GM12864 (cell line): ENCODE measurements at regions not wholly inside any gene's neighbourhood (a gene's known extent, or its start where the extent isn't known, plus 50 kb on each side); places are given as distances from the start of the nearest gene placed in this dataset.
A peak's percentile ranks its signal among the peaks of the same experiment; 100 is the strongest.

Experiments
- DNase-seq: peaks from one replicate; pipeline ENCODE4 v3.0.0-alpha.2; 2011; ENCODE audit warnings: low read depth
- H3K4me3 ChIP-seq: 2 replicates; pipeline ENCODE4 v1.5.1; 2011; ENCODE audit warnings: mild to moderate bottlenecking, low read depth, low read length, control low read depth
- TF ChIP-seq, protein P1 (sequence below): IDR thresholded peaks from 2 replicates; pipeline ENCODE4 v1.5.1; 2011; ENCODE audit warnings: low read depth, mild to moderate bottlenecking, moderate library complexity, low read length, control low read depth, inconsistent platforms; ENCODE audit errors: missing control alignments

DNA sequence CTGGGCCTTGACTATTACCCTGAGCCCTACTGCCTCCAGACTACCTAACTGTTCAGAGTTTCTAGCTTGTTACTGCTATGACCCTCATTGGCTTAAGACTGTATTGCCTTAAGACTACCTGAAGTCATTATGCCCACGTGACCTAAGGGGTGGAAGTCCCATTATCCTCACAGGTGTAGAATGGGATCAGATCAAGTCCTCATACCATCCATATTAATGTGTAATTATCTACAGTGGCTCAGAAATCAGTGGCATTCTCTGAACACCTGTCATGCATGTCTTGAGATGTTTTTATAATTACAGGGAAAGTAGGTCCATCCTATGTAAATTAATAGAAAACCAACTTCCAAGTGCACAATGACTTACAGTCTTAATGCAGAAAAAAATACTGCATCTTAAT lies 124.0 kb upstream of the CDC42EP3 start:
- DNase-seq: no peak
- TF ChIP-seq, protein P1, sequence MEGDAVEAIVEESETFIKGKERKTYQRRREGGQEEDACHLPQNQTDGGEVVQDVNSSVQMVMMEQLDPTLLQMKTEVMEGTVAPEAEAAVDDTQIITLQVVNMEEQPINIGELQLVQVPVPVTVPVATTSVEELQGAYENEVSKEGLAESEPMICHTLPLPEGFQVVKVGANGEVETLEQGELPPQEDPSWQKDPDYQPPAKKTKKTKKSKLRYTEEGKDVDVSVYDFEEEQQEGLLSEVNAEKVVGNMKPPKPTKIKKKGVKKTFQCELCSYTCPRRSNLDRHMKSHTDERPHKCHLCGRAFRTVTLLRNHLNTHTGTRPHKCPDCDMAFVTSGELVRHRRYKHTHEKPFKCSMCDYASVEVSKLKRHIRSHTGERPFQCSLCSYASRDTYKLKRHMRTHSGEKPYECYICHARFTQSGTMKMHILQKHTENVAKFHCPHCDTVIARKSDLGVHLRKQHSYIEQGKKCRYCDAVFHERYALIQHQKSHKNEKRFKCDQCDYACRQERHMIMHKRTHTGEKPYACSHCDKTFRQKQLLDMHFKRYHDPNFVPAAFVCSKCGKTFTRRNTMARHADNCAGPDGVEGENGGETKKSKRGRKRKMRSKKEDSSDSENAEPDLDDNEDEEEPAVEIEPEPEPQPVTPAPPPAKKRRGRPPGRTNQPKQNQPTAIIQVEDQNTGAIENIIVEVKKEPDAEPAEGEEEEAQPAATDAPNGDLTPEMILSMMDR: no peak
- no peak overlapping the region for H3K4me3 ChIP-seq

DNA sequence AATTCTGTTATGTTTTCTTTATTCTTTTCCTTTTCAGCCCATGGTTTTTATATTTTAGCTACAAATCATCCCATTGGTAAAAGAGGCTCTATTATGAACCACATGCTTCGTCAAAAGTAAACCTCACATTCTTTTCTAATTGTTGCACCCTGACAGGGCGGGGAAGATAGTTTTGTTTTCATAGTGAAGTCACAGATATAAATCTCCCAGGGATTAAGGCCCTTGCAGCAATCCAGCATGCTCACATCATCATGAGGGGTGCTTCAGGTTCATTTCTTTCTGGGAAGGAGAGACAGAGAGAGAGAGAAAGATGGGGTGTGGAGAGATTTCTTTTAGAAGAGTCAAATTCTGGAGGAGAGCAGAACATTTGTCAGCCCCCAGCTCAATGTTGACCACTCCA lies 124.5 kb upstream of the CDC42EP3 start:
- no peak for DNase-seq
- TF ChIP-seq, protein P1: no peak
- H3K4me3 ChIP-seq: no peak overlapping the region

DNA sequence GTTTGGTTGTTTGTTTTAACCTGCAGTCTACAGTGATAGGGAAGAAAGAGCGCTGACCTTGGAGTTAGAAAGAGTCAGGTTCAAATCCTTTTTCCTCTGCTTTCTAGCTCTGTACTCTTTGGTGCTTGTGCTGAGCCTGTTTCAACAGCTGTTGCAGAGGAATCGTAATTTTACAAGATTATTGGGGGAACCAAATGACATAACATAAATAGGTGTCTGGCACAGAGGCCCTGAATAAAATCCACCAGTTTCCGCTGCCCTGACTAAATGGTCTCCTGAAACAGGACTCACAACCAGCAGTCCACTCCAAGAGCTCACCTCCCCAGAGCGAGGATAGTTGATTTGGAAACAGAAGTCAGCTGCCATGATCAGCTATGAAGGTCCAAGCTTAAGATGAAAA lies 125.0 kb upstream of the CDC42EP3 start:
- no peak overlapping the region for H3K4me3 ChIP-seq
- TF ChIP-seq, protein P1: no peak
- no peak for DNase-seq

DNA sequence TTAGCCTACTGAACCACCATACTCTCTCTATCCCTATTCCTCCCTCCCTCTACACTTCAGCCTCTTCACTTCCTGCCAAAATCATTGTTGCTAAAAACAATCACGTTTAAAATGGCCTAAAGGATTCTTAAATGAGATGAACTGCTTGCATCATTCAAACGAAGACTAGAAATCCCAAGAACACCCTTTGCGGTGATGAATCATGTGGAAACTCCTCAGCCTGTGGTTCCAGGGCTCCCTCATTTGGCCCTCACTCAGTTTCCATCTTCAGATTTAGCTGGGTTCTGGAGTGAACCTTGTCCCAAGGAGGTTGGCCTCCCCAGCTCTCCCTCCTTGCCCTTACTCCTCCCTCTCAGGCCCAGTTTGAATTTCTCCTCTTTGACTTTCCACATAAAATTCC lies 125.6 kb upstream of the CDC42EP3 start:
- no peak overlapping the region for H3K4me3 ChIP-seq
- DNase-seq: no peak
- TF ChIP-seq, protein P1: no peak

DNA sequence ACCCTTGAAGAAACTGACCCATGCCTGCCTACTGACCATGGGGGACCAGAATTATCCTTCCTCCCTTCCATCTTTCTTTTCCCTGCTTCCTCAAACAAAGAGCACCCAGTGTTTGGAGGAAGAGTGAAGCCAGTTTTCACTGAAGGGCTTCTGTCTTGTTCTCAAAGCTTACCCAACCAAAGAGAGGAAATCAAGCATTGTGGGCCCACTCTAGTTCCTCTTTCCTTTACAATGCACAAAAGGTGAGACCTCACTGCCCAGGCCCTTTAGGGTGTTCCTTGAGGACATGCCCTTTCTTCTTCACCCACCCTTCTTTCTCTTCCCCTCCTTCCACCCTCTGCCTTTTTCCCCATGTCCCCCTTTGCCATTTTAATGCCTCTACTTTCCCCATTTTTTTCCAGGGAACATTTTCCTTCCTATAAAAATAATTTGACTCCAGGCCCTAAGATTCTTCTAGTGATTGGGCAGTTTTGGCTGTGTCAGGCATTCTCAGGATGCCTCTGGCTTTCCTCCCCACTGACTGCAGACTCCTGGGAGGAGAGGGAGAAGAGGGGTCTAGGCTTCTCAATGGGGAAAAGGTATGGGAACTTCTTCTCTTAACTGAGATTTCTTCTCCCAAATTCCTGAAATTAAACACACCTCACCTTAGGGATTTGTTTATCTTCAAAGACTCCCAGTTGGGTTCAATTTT lies 126.6 kb upstream of the RMDN2 start:
- no peak overlapping the region for H3K4me3 ChIP-seq
- peak; percentile 16 for DNase-seq
- TF ChIP-seq, protein P1: no peak

DNA sequence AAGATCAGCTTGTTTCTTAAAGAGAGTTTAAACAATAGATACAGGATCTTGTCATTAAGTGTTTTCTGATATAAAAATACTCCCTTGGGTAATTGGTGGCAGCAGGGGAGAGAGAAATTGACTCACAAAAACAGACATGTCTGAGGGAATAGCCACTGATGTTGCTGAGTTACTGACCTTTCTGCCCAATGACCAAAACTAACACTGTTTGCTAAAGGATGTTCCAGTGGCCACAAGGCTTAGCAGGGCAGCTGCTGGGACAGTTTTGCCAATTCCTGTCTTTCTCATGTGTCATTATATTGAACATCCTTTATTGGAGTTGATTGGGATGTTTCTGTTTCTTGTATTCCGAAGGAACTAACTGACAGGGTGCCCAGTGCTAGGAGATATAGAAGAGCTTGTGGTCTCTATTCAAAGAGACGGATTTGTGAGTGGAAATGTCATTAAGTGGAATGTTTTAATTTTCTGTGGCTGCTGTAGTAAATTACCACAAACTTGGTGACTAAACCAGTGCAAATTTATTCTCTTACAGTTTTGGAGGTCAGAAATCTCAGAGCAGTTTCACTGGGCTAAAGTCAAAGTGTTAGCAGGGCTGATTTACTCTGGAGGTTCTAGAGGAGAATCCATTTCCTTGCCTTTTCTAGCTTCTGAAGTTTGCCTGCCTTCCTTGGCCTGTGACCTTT lies 124.8 kb upstream of the RMDN2 start:
- TF ChIP-seq, protein P1: no peak
- DNase-seq: no peak

More for the DNA sequence above, 124.8 kb upstream of the RMDN2 start:
- no peak overlapping the region for H3K4me3 ChIP-seq
